HL-60 (cell line): ENCODE measurements at regions not wholly inside any gene's neighbourhood (a gene's known extent, or its start where the extent isn't known, plus 50 kb on each side); places are given as distances from the start of the nearest gene placed in this dataset.

Source experiments
- DNase-seq, 2 experiments: peaks; one replicate each; pipeline ENCODE4 v3.0.0-alpha.2; 2010 to 2020; ENCODE audit warnings: low read depth in 1 of 2, low spot score in 1 of 2
- H3K27ac ChIP-seq: fragments of 250-450 bp; sonication (Bioruptor Pico); replicated peaks from 2 replicates; pipeline ENCODE4 v1.5.1; 2020; ENCODE audit warnings: mild to moderate bottlenecking, moderate library complexity
- H3K27me3 ChIP-seq: fragments of 250-450 bp; sonication (Bioruptor Pico); 2 replicates; pipeline ENCODE4 v1.5.1; 2021; ENCODE audit warnings: mild to moderate bottlenecking, moderate library complexity; ENCODE audit not compliant: insufficient read depth, poor library complexity, severe bottlenecking
- H3K4me3 ChIP-seq: replicated peaks from 2 replicates; pipeline ENCODE4 v1.5.1; 2011; ENCODE audit warnings: mild to moderate bottlenecking, control low read depth, low read length; ENCODE audit not compliant: insufficient read depth
- CTCF ChIP-seq: IDR thresholded peaks from one replicate; pipeline ENCODE4 v1.5.1; 2011; ENCODE audit warnings: low read length, control low read depth, inconsistent platforms; ENCODE audit not compliant: insufficient read depth
- GABPA ChIP-seq: IDR thresholded peaks from 2 replicates; pipeline ENCODE4 v1.6.1; 2012; ENCODE audit warnings: low read depth
- POLR2AphosphoS5 ChIP-seq: IDR thresholded peaks from 2 replicates; pipeline ENCODE4 v1.6.1; 2012; ENCODE audit warnings: low read depth
- SPI1 ChIP-seq: IDR thresholded peaks from 2 replicates; pipeline ENCODE4 v1.6.1; 2012; ENCODE audit warnings: low read depth, mild to moderate bottlenecking, borderline replicate concordance
- TF ChIP-seq, protein P1 (sequence below): IDR thresholded peaks from 2 replicates; pipeline ENCODE4 v1.6.1; 2012; ENCODE audit warnings: low read depth; ENCODE audit not compliant: insufficient replicate concordance

- H3K27me3 ChIP-seq: no peaks in the 10 kb centered on the region
- H3K4me3 ChIP-seq: no peak overlapping the region
- TF ChIP-seq SPI1 (no peak), GABPA (no peak)
- TF ChIP-seq, protein P1, sequence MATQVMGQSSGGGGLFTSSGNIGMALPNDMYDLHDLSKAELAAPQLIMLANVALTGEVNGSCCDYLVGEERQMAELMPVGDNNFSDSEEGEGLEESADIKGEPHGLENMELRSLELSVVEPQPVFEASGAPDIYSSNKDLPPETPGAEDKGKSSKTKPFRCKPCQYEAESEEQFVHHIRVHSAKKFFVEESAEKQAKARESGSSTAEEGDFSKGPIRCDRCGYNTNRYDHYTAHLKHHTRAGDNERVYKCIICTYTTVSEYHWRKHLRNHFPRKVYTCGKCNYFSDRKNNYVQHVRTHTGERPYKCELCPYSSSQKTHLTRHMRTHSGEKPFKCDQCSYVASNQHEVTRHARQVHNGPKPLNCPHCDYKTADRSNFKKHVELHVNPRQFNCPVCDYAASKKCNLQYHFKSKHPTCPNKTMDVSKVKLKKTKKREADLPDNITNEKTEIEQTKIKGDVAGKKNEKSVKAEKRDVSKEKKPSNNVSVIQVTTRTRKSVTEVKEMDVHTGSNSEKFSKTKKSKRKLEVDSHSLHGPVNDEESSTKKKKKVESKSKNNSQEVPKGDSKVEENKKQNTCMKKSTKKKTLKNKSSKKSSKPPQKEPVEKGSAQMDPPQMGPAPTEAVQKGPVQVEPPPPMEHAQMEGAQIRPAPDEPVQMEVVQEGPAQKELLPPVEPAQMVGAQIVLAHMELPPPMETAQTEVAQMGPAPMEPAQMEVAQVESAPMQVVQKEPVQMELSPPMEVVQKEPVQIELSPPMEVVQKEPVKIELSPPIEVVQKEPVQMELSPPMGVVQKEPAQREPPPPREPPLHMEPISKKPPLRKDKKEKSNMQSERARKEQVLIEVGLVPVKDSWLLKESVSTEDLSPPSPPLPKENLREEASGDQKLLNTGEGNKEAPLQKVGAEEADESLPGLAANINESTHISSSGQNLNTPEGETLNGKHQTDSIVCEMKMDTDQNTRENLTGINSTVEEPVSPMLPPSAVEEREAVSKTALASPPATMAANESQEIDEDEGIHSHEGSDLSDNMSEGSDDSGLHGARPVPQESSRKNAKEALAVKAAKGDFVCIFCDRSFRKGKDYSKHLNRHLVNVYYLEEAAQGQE: no peak
- no peak for DNase-seq
- no peak overlapping the region for H3K27ac ChIP-seq
Observed at GRCh38 chr3:55173504-55173903, 245.6 kb upstream of the LRTM1 start.

- no peaks in the 10 kb centered on the region for H3K27me3 ChIP-seq
- TF ChIP-seq, protein P1: no peak
- TF ChIP-seq POLR2AphosphoS5 (no peak), GABPA (no peak), CTCF (no peak), SPI1 (no peak)
- no peak for DNase-seq
- no peak overlapping the region for H3K27ac ChIP-seq
- no peak overlapping the region for H3K4me3 ChIP-seq
Observed at GRCh38 chr3:55172913-55173312, 245.1 kb upstream of the LRTM1 start.

- TF ChIP-seq POLR2AphosphoS5 (no peak), CTCF (no peak), GABPA (no peak), SPI1 (no peak)
- TF ChIP-seq, protein P1: no peak
- Histone ChIP-seq H3K27me3 (no peaks in the 10 kb centered on the region), H3K4me3 (no peak overlapping the region), H3K27ac (no peak overlapping the region)
- no peak for DNase-seq
Observed at GRCh38 chr3:55170444-55170843, 242.6 kb upstream of the LRTM1 start.

GRCh38 chr3:55169608-55170072, 241.8 kb upstream of the LRTM1 start:
- Histone ChIP-seq H3K27me3 (no peaks in the 10 kb centered on the region), H3K4me3 (no peak overlapping the region), H3K27ac (no peak overlapping the region)
- no peak for DNase-seq
- TF ChIP-seq SPI1: no peak
- no peak for TF ChIP-seq POLR2AphosphoS5
- no peak for TF ChIP-seq CTCF
- TF ChIP-seq, protein P1: no peak
